ENCODE measurements at regions not wholly inside any gene's neighbourhood (a gene's known extent, or its start where the extent isn't known, plus 50 kb on each side); places are given as distances from the start of the nearest gene placed in this dataset.

DNA sequence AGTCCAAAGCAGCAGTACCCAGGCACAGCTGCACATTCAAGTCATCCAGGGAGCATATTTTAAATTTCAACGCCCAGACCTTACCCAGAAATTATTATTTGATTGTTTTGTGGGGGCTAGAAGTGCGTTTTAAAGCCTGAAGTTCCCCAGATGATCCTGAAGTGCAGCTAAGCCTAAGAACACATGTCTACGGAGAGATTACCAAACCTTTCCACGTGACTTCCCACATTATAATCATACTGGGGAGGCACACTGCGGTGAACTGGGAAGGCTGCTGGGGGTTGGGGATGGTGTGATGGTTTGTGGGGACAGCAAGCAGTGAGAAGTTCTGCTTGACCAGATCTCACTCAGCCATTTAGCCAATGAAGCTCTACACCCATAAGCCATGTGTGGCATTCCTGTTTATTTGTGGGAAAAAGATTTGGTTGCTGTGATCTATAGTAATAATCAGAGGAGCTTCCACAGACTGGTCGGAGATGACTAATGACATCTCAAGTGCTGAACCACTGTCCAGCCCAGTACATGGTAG lies 93.4 kb upstream of the CDH6 start:
- in situ Hi-C loops (cut with HindIII; ENCODE audit: low sequenced_read_pairs): no loop called here

DNA sequence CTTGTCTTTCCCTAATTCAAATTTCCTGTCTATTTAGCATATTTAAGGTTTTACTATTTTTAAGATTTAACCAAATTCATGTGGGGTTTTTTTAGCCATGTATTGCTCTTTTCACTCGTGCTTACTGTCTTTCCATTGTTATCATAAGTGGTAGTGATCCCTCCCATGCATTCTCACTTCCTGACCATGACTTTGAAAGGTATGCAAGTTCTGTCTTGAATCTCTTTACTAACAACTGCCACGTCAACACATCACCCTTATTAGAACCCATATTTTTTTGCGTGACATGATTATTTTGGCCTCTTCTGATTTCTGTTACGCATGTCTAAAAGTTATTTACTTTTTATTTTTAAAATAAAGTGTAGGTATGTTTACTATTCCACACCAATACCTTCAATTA lies 94.7 kb upstream of the CDH6 start:
- in situ Hi-C loops (cut with HindIII; ENCODE audit: low sequenced_read_pairs): no loop called here

DNA sequence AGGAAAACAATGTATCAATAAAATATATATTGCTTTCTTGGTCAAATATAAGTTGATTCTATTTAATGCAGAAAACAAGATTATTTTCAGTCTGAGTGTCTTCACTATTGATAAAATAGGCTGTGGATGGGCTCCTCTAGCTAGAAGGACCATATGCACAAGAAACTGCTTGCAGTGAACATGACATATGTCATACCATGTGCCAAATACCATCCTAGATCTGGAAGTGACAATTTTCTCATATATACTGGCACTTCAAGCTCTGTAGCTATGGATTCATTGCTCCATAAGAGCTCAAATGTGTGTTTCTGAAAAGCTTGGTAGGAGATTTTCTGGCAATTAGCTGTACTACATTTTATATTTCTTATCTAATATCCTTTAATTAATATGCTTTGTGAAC lies 95.6 kb upstream of the CDH6 start:
- in situ Hi-C loops (cut with HindIII; ENCODE audit: low sequenced_read_pairs): no loop called here

DNA sequence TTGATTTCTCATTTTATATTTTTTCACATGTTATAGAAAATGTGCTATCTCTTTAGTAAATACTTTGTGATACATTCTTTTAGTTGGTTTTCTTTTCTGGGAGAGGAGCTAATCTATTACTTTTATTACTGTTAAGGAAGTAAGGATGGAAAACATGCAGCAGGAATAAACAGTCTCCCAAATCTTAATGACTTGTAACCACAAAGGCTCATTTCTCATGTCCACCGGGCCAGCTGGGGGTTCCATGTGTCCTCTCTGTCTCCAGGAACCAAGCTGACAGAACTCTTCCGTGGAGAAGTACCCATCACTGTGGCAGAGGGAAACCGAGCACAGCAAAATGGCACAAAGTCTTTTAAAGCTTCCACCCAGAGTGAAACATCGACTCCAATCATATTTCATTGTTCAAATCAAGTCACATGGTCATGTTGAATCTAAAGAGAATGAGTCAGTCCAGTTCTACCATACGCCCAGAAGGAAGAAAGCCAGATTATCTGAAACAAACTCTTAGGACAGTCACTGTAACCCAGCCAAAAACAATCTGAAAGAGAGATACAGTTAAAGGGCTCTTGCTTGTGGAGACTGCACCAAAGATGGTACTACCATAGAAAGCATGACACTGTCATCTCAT lies 97.1 kb upstream of the CDH6 start:
- in situ Hi-C loops (cut with HindIII; ENCODE audit: low sequenced_read_pairs): no loop called here

DNA sequence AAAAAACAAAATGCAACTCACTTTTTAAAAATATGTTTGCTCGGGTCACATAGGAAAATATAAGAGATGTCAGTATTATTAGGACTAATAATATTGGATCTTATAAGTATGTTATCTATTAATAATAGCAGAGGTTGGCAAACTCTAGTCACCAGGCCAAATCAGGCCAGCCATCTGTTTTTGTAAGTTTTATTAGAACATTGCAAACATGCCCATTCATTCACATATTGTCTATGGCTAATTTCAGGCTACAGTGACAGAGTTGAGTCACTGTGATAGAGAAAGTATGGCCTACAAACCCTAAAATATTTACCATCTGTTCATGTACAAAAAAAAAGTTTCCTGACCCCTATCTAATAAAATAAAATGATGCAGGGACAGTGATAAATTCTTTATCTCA lies 97.7 kb upstream of the CDH6 start:
- in situ Hi-C loops (cut with HindIII; ENCODE audit: low sequenced_read_pairs): no loop called here

DNA sequence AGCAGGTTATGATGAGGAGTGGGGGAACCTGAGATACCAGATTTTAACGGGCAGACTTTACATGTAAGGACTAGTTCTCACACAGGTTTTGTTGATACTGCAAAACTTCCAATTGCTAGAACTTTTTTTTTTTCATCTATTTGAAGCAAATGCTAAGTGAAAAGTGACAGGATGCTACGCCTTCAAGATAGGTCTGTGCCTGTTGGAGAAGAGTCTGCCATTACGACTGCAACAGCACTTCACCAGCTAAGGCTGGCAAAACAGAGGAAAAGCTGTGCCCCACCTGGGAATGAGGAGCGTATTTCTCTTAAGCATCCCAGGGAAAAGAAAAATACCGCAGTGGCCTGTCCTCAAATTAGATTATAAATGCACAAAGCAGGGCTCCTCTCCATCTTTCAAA lies 102.0 kb upstream of the CDH6 start:
- in situ Hi-C loops (cut with HindIII; ENCODE audit: low sequenced_read_pairs): no loop called here

DNA sequence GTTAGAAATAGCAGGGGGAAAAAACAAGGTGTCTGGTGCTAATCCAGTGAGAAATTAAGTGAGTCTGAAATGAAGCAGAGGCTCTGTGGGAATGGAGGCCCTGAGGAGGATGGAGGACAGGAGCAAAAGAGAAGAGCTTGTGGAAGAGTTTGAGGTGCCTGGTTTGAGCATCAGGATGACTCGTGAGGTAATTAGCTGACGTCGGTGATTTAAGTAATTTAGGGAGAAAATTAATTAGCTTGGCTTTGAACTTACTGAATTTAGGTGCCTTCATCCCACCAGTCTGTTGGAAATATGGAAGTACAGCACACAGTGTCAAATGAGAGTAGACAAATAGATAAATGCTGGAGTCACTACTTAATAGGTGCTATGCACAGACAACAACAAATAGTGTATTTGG lies 103.0 kb upstream of the CDH6 start:
- in situ Hi-C loops (cut with HindIII; ENCODE audit: low sequenced_read_pairs): no loop called here

DNA sequence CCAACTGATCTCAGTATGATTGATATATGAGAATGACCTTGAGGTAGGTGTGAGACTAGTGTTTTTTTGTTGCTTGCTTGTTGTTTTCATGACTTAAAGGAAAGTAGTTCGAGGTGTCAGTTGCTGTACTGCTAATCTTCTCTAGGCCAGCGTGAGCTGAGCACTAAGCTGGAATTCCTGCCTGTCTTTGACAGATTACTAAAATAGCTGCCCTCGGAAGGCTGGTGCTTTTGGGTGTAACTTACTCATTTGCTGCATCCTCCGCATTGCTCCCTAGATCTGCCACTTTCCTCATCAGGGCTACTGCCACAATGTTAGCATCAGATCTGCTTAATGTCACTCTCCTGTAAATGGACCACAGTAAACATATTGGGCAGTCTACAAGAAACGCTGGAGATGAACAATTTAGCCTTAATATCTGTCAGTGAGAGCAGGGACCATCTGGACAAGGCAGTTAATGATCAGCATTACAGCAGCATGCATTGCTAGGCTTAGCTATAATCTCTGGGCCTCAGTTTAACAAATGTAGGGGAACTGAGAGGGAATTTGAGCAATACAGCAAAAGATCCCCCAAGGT lies 106.6 kb upstream of the CDH6 start:
- in situ Hi-C loops (cut with HindIII; ENCODE audit: low sequenced_read_pairs): no loop called here

DNA sequence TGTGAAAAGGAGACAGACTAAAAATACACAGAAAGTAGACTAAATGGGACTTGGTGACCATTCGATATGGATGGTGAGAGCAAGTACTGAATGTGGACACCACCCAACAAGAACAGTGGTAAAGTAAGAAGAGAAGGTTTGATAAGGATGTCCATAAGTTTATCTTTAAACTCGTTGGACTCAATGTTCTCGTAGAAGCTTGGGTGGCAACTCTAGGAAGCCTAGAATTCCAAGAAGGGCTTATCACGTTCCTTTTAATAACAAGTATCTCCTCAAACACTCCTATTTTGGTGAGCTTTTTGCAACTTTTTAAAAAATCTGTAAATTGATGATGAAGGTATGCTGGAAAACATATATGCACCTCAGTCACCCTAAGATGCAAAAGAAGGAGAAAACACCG lies 108.6 kb upstream of the CDH6 start:
- in situ Hi-C loops (cut with HindIII; ENCODE audit: low sequenced_read_pairs): no loop called here

DNA sequence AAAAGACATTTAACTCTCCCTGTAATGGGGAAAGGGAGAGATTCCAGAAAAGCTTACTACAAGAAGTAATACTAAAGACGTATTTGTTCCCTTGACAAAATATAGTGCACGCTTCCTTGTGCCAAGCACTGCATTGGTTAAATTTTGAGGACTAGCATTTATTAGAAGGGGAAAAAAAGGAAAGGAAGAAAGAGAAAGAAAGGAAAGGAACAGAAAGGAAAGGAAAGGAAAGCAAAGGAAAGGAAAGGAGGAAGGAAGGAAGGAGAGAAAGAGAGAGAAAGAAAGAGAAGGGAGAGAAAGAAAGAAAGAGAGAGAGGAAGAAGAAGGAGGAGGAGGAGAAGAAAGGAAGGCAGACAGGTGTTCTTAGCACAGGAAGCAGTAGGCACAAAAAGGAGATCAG lies 110.1 kb upstream of the CDH6 start:
- in situ Hi-C loops (cut with HindIII; ENCODE audit: low sequenced_read_pairs): no loop called here

DNA sequence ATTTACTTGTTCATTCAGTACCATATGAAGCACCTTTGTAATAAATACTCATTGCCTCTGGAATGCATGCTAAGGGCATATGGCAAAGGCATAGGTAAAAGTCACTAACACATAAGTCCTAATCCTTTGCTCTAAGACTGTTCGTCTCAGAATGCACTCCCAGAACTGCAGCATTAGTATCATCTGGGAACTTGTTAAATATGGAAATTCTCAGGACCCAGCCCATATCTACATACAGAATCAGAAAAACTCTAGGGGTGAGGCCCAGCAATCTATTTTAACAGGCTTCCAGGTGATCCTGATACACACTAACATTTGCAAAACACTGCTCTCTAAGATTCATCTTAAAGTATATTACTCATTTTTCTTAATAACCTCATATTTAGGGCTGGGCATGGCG lies 113.8 kb upstream of the CDH6 start:
- in situ Hi-C loops (cut with HindIII; ENCODE audit: low sequenced_read_pairs): no loop called here

DNA sequence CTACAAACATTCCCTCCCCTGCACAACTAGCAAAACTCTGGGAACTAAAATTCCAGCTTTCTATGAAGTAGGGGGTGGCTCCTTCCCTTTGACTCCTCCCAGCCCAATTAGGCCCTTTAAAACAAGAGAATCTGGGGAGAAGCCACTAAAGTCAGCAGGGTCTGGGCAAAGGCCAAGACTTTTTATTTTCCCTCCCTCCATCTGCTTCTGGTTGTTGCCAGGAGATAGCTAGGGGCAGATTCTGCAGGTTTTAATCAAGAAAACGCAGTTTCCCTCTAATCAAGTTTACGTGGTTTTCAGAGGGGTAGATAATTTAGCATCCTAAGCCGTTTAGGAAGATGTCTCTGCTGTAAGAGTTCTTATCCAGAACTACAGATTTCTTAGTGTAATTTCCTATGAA lies 114.5 kb upstream of the CDH6 start:
- in situ Hi-C loops (cut with HindIII; ENCODE audit: low sequenced_read_pairs): no loop called here

DNA sequence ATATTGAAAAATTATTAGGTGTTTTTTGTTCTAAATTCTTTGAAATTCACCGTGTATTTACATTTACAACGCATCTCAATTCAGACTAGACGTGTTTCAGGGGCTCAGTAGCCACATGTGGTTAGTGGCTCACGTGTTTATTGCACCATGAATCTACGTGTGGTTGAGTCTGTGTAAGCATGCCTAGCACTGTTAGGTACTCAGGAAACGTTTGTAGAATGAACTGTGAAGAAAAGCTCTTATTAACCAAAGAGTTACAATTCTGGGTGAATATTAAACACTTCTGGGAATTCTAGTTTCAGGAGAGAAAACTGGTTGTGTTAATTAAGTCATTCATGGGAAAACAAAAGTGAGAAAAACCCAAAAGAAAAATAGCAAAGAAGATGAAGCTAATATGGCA lies 117.5 kb upstream of the CDH6 start:
- in situ Hi-C loops (cut with HindIII; ENCODE audit: low sequenced_read_pairs): no loop called here

DNA sequence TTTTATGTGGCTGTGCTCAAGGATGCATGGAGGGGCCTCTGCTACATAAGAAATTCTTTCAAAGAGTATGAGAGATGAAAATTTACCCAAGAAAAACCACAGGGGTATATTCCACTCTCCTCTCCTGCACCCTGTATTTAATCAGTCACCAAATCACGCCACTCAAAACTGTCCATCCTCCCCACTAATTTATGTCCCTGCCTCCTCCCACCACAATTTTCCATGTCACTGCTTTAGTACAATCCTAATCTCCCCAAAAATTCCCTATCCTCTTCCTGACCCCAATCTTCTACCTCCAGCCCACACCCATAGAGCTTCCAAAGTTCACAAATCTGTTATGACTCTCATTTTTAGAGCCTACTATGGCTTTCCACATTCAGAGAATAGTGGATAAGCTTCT lies 125.2 kb upstream of the CDH6 start:
- in situ Hi-C loops (cut with HindIII; ENCODE audit: low sequenced_read_pairs): no loop called here

DNA sequence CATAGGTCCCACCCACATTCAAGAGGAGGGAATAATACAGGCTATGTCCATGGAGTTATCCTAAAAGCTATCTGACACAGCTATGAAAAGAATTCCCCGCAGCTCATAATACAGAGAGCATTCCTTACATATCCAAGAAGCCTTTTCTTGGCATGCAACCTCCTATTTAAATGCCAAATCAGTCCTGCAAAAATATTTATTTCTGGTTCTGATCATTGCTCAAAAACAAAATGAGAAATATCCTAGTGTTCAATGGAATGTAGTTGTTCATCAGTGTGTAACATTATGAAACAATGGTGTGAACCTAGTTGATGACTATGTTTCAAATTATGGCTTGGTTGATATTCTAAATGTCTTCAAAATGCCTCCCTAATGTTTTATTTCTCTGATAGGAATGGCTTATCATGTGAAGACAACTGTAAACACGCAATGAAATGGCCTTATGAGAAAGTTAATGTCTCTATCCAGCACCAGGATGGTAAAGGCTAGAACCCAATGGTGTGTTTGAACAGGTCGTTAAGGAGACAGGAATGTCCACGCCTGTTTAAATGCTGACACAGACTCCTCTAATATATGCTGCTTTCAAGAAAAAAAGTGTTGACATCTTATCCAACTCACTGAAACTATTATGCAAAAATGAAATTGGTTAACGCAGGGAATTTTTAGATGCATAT lies 126.7 kb upstream of the CDH6 start:
- in situ Hi-C loops (cut with HindIII; ENCODE audit: low sequenced_read_pairs): no loop called here

DNA sequence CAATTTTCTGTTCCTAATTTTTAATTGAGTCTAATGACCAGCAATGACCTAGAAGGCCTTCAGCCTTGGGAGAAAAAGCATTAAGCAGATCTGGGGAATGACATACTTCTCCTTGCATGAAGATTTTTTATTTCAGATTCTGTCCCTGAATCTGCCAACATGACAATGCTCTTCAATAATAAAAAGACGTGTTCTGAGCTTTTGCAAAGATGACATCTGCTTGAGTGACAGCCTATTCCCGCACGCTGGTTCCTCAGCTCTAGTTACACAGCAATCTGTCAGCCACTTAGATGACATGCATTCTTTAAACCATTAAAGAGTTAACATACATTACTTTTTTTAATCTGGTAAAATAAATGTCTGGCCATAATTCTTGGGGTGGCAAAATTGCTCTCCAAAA lies 129.3 kb upstream of the CDH6 start:
- in situ Hi-C loops (cut with HindIII; ENCODE audit: low sequenced_read_pairs): no loop called here

DNA sequence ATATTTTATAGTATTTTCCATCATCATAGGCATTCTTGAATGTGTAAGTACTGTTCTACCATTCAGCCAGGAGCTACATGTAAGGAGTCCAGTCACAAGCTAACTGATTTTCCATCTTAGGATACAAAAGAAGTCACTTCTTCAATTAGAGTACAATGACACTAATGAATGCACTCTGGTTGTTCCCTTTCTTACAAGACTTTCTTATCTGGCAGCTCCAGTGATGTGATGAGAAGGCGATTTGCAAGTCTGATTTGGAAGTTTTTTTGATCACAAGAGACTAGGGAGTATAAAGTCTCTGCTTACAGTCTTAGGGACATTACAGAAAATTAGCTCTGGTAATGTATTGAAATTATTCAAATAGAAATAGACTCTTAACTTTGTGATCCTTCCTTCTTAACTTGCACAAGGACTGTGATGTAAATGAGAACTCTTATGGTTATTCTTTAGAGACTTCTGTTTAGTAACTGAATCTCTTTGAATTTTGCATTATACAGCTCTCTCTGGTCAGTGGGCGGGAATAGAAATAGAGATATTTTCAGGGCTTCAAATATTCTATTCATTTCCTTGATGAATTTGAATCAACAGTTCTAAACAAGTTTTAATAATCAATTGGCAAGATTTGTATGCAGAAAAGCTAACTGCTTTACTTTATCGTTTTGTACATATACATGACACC lies 130.4 kb upstream of the CDH6 start:
- in situ Hi-C loops (cut with HindIII; ENCODE audit: low sequenced_read_pairs): no loop called here

DNA sequence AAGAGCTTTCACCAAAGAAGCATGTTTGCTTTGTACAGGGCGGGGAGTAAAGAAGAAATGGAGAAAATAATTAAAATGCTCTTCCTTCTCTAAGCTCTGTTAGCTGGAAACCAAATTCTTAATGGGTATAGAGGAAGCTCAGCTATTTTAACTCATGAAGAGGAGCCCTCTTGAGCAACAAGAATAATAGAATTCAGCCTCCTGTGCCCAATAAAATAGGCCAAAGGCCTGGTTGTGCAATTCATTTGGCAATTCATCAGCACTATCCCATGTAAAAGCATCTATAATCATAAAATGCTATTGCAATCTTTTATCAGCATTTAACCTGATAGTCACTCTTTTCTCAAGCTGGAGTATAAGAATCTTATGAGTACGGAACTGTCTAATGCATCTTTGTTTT lies 133.6 kb upstream of the CDH6 start:
- in situ Hi-C loops (cut with HindIII; ENCODE audit: low sequenced_read_pairs): no loop called here

DNA sequence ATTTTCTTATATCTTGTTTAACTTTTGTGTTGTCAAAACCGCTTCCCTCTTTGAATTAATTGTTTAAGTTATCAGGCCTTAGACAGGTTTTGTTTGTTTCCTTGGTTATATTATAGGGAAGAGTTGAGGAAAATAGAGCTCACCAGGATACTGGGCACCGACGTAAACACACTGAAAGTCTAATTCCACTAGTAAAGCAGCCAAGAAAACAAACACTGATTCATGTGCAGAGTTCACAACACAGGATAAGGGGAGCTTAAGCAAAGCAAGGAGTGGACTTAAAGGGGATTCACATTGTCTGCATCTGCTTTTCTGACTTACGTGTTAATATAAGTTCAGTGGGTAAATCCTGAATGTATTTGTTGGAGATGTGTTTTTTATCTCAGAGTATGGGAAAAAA lies 139.0 kb upstream of the CDH6 start:
- in situ Hi-C loops (cut with HindIII; ENCODE audit: low sequenced_read_pairs): no loop called here

DNA sequence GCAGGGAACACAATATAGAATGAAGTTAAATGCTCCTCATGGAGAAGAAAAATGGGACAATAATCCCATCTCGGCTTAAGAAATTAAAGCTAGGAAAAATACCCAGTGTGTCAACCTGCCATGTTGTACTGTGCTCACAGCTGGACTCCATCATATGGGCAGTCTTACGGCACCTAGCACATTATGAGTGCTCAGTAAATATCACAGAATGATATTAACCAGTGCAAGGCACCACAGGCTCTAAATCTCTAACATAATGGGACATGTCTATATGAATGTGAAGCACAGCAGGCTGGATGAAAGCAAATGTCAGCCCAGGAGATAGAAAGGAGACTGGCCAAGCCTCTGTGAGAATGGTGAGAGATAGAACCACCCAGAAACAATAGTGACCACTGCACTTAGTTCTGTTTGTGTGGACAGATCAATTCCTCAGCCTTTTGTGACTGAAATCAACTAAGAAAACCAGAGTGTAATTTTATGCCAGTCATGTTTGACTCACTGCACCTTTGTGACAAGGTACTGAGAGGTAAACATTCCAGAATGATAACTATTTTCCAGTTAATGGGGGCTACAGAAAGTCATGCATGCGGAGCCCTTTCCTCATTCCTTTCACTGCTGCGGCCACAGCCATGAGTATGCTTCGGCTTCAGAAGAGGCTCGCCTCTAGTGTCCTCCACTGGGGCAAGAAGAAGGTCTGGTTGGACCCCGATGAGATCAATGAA lies 140.4 kb upstream of the CDH6 start:
- in situ Hi-C loops (cut with HindIII; ENCODE audit: low sequenced_read_pairs): no loop called here

DNA sequence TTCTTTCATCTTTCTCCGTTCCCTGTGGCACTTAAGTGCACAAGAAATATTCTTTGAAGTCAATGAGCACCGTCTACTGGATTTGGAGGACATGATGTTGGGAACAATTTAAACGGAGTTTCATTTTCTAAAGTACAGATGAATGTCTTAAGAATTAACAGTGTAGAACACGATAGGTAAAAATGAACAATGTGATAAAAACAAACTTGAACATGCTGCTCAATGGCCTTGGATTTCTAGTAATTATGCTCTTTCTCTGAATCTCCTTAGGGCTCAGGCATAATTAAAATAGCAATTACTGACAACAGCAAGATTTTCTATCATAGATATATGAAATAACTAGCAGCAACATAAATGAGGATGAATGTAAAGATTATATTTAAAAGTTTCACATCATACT lies 142.2 kb upstream of the CDH6 start:
- in situ Hi-C loops (cut with HindIII; ENCODE audit: low sequenced_read_pairs): no loop called here
